ENCODE measurements at regions not wholly inside any gene's neighbourhood (a gene's known extent, or its start where the extent isn't known, plus 50 kb on each side); places are given as distances from the start of the nearest gene placed in this dataset.
"Not testable (repeated sequence)": the region's sequence is repeated elsewhere in the genome, so short reads cannot be mapped to it uniquely, and the experiment has no call there.

GRCh38 chr13:63542770-63543169 lies 2127.1 kb upstream of the PCDH20 start:
- no peak for DNase-seq (ENCODE audit: low read depth in 4 of 4, low spot score in 1 of 4)

GRCh38 chr13:63541336-63541735 lies 2125.7 kb upstream of the PCDH20 start:
- DNase-seq (ENCODE audit: low read depth in 4 of 4, low spot score in 1 of 4), result no peak

GRCh38 chr13:63540061-63540460 lies 2124.4 kb upstream of the PCDH20 start:
- no peak for DNase-seq (ENCODE audit: low read depth in 4 of 4, low spot score in 1 of 4)

GRCh38 chr13:63517371-63517770 lies 2101.7 kb upstream of the PCDH20 start:
- DNase-seq (ENCODE audit: low read depth in 4 of 4, low spot score in 1 of 4), result no peak

GRCh38 chr13:63516124-63516523 lies 2100.5 kb upstream of the PCDH20 start:
- DNase-seq (ENCODE audit: low read depth in 4 of 4, low spot score in 1 of 4), result no peak

GRCh38 chr13:63514886-63515285 lies 2099.2 kb upstream of the PCDH20 start:
- DNase-seq (ENCODE audit: low read depth in 4 of 4, low spot score in 1 of 4), result no peak

- no peak for DNase-seq (ENCODE audit: low read depth in 4 of 4, low spot score in 1 of 4)
These were observed 2096.4 kb upstream of the PCDH20 start for GRCh38 chr13:63512095-63512494.

- DNase-seq (ENCODE audit: low read depth in 4 of 4, low spot score in 1 of 4), result no peak
These were observed 2086.1 kb upstream of the PCDH20 start for GRCh38 chr13:63501702-63502101.

- no peak for DNase-seq (ENCODE audit: low read depth in 4 of 4, low spot score in 1 of 4)
These were observed 2082.0 kb upstream of the PCDH20 start for GRCh38 chr13:63497601-63498000.

GRCh38 chr13:63492604-63493003 lies 2077.0 kb upstream of the PCDH20 start:
- DNase-seq (ENCODE audit: low read depth in 4 of 4, low spot score in 1 of 4), result no peak

GRCh38 chr13:63490149-63490548 lies 2074.5 kb upstream of the PCDH20 start:
- no peak for DNase-seq (ENCODE audit: low read depth in 4 of 4, low spot score in 1 of 4)

GRCh38 chr13:63481334-63481733 lies 2065.7 kb upstream of the PCDH20 start:
- no peak for DNase-seq (ENCODE audit: low read depth in 4 of 4, low spot score in 1 of 4)

GRCh38 chr13:63472711-63473110 lies 2057.1 kb upstream of the PCDH20 start:
- DNase-seq (ENCODE audit: low read depth in 4 of 4, low spot score in 1 of 4), result no peak

GRCh38 chr13:63463782-63464610 lies 2048.3 kb upstream of the PCDH20 start:
- no peak for DNase-seq (ENCODE audit: low read depth in 4 of 4, low spot score in 1 of 4)

GRCh38 chr13:63460462-63461090 lies 2044.9 kb upstream of the PCDH20 start:
- DNase-seq (ENCODE audit: low read depth in 4 of 4, low spot score in 1 of 4), result no peak

GRCh38 chr13:63457186-63457585 lies 2041.5 kb upstream of the PCDH20 start:
- DNase-seq (ENCODE audit: low read depth in 4 of 4, low spot score in 1 of 4), result no peak

GRCh38 chr13:63455938-63456337 lies 2040.3 kb upstream of the PCDH20 start:
- no peak for DNase-seq (ENCODE audit: low read depth in 4 of 4, low spot score in 1 of 4)

- DNase-seq (ENCODE audit: low read depth in 4 of 4, low spot score in 1 of 4), result no peak
These were observed 2033.9 kb upstream of the PCDH20 start for GRCh38 chr13:63449550-63449949.

- no peak for DNase-seq (ENCODE audit: low read depth in 4 of 4, low spot score in 1 of 4)
These were observed 2033.0 kb upstream of the PCDH20 start for GRCh38 chr13:63448692-63449091.

GRCh38 chr13:63446329-63446728 lies 2030.7 kb upstream of the PCDH20 start:
- no peak for DNase-seq (ENCODE audit: low read depth in 4 of 4, low spot score in 1 of 4)

- not testable (repeated sequence) for DNase-seq (ENCODE audit: low read depth in 4 of 4, low spot score in 1 of 4)
These were observed 2028.6 kb upstream of the PCDH20 start for GRCh38 chr13:63444225-63444624.

- DNase-seq (ENCODE audit: low read depth in 4 of 4, low spot score in 1 of 4), result no peak
These were observed 2023.3 kb upstream of the PCDH20 start for GRCh38 chr13:63438951-63439350.

- DNase-seq (ENCODE audit: low read depth in 4 of 4, low spot score in 1 of 4), result no peak
These were observed 2020.6 kb upstream of the PCDH20 start for GRCh38 chr13:63436325-63436668.
